GM18502 (cell line): ENCODE measurements at regions not wholly inside any gene's neighbourhood (a gene's known extent, or its start where the extent isn't known, plus 50 kb on each side); places are given as distances from the start of the nearest gene placed in this dataset.
"Not testable (repeated sequence)": the region's sequence is repeated elsewhere in the genome, so short reads cannot be mapped to it uniquely, and the experiment has no call there.

Experiments
- ATAC-seq: cut with Tn5 transposase; IDR thresholded peaks from one replicate; pipeline ENCODE4 v1.9.1; 2021; ENCODE audit warnings: mild to moderate bottlenecking; ENCODE audit not compliant: unreplicated experiment, poor library complexity

GRCh38 chr9:26132746-26133312 lies 454.6 kb upstream of the TUSC1 start:
- ATAC-seq: no peak

DNA sequence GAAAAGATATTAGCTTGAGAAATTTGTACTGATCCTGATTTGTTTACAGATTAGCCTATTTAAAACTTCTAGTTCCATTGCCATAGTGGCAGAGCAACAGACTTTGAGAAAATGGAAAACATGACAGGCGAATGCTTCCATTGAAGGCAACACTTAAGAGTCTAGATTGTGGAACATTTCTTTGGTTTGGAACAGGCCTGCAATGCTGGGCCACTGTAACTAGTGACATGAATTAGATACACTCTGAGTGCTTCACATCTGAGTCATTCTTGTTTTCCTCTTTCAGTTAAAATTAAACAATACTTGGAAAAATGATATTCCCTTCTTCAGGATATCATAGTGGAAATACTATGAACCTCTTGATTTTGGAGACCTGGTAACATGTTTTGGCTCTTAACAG lies 453.6 kb upstream of the TUSC1 start:
- ATAC-seq: no peak

GRCh38 chr9:26129217-26129616 lies 451.0 kb upstream of the TUSC1 start:
- no peak for ATAC-seq

DNA sequence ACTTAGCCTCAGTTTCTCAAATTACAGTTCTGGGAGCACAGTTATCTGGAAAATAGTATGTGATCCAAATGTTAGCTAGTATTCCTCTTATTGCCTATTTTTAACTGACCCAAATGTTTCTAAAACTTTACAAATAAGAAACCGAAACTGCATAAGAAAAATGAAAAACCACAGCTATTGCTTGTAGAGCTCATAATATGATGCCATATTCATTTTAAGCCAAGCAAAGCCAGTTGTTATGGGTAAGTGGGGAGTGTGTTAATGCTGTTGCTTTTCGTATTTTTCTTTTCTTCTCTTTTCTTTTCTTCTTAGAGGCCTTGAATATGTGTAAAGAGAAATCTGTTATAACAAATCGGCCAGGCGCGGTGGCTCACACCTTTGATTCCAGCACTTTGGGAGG lies 447.4 kb upstream of the TUSC1 start:
- no peak for ATAC-seq

DNA sequence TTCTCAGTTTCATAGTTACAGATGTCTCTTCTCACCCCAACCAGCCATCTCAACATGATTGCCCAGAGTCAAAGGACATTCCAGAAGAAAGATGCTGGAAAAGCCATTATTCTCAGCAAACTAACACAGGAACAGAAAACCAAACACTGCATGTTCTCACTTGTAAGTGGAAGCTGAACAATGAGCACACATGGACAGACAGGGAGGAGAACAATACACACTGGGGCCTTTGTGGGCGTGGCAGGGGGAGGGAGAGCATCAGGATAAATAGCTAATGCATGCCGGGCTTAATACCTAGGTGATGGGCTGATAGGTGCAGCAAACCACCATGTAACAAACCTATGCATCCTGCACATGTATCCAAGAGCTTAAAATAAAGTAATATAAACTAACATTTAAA lies 437.8 kb upstream of the TUSC1 start:
- ATAC-seq: not testable (repeated sequence)

GRCh38 chr9:26112724-26113123 lies 434.5 kb upstream of the TUSC1 start:
- no peak for ATAC-seq

DNA sequence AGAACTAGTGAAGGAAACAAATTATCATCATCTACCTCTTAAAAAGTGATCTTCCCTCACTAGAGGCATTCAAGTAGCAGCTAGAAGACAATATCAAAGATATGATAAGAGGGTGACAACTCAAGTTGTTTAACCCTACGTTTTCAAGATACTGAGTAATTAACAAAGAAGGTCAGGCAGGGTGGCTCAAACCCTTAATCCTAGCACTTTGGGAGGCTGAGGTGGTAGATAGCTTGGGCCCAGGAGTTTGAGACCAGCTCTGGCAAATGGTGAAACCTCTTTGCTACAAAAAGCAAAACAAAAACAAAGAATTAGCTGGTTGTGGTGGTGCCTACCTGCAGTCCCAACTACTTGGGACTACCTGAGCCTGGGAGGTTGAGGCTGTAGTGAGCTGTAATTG lies 408.2 kb upstream of the TUSC1 start:
- ATAC-seq: no peak

GRCh38 chr9:26081847-26082246 lies 403.6 kb upstream of the TUSC1 start:
- no peak for ATAC-seq

GRCh38 chr9:26078706-26079105 lies 400.5 kb upstream of the TUSC1 start:
- ATAC-seq: no peak

DNA sequence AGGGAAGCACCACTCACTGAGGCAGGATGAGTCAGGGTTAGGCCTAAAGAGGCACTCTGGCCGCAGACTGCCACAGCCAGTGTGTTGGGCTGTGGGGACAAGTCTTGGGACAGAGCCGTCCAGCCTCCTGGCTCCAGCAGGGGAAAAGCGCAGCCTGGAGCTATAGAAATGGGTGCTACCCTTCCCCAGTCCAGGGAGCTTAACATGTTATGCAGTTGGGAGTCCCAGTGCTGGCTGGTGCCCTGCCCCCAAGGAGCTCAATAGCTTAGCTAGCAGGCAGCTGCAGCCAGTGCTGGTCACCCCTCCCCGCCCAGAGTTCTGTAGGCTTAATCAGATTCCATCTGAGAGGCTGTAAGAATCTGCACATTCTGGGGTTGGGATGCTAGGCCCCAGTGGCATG lies 399.6 kb upstream of the TUSC1 start:
- ATAC-seq: no peak

- ATAC-seq: no peak
Observed at GRCh38 chr9:26067608-26068007, 389.4 kb upstream of the TUSC1 start.

GRCh38 chr9:26066237-26066636 lies 388.0 kb upstream of the TUSC1 start:
- ATAC-seq: no peak

DNA sequence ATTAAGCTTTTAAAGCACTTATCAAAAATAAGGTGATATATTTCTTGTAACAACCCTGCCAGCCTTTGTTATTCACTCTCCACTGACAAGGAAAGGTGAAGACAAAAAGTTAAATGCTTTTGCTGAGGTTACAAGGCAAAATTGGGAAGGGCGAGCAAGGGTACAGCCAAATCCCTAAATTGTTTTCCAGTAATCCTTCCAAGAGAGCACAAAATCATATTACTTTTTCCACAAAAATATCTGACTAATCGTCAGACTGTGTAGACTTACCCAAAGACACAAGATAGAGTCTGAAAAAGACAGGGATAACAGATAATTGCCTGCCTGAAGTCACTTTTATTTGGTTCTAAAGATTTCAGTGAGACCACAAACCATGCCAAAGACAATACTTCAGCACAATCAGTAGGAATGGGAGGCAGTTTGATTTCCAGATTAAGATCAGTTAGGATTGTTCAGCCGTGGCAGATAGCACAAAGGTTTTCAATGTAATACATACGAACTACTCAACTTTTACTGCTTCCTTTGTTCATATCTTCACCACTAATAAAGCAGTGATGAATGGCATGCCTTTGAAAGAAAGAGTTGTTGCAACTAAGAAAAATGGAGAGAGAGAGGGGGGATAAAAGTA lies 383.8 kb upstream of the TUSC1 start:
- ATAC-seq: no peak

GRCh38 chr9:26058111-26058895 lies 380.1 kb upstream of the TUSC1 start:
- no peak for ATAC-seq

- ATAC-seq: no peak
Observed at GRCh38 chr9:26057050-26057449, 378.8 kb upstream of the TUSC1 start.

GRCh38 chr9:26054600-26055520 lies 376.6 kb upstream of the TUSC1 start:
- no peak for ATAC-seq

- no peak for ATAC-seq
Observed at GRCh38 chr9:26053954-26054353, 375.7 kb upstream of the TUSC1 start.

DNA sequence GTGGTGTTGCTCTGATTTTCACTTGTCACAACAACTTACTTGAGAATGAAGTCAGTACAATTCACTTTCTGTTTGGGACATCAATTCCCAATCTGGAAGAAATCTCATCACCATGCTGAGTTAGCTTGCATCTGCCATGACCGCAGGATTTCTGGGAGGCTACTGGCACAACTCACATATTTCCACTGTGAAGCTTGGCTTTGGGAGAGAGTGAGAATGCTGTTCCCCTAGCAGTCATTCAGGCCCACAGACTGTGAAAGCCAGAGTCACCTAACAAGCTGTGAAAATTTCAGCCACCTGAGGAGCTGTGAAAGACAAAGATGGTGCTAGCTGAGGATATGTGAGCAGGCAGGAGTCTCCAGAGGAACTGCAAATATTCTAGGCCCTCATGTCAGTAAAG lies 365.2 kb upstream of the TUSC1 start:
- ATAC-seq: no peak

- no peak for ATAC-seq
Observed at GRCh38 chr9:26034786-26035185, 356.5 kb upstream of the TUSC1 start.

DNA sequence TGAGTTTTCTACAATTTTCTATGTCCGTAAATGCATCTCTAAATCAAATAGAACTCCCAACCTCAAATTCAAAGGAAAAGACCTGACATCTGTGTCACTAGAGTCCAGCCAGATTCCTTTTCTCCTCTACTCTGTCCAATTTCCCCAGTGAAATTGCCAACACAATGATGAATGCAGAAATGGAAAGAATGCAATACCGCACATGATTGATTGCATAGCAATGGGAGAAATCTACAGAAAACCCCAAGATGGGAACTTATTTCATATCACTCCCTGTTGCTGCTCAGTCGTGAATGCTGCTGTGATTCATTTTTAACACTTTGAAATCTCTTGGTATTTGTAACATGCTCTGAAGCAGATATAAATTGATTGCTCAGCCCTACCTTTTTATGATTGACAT lies 355.1 kb upstream of the TUSC1 start:
- no peak for ATAC-seq
